Myocyte (in vitro differentiated cells): ENCODE measurements at regions not wholly inside any gene's neighbourhood (a gene's known extent, or its start where the extent isn't known, plus 50 kb on each side); places are given as distances from the start of the nearest gene placed in this dataset.
A peak's percentile ranks its signal among the peaks of the same experiment; 100 is the strongest.
"Not testable (repeated sequence)": the region's sequence is repeated elsewhere in the genome, so short reads cannot be mapped to it uniquely, and the experiment has no call there.

Experiments
- DNase-seq: peaks from one replicate; pipeline ENCODE4 v3.0.0-alpha.2; 2012; ENCODE audit warnings: low read depth

DNA sequence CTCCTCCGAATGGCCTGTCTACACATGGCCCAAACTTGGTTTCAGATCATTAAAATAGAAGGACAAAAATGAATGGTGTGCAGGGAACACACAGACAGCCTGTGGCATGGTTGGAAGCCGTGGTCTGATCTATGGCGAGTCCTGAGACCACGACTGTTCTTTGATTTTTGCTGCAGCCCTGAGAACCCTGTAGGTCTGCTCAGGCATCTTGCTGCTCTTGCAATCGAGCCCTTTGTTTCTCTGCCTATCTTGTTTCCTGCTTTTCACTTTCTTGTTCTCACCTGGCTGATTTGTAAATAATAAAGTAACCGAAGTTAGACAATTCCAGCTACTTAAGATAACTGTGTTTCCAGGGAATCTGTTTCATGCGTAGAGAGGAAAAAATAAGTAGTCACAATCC lies 54.1 kb upstream of the NBPF9 start:
- DNase-seq, result peak; percentile 5

DNA sequence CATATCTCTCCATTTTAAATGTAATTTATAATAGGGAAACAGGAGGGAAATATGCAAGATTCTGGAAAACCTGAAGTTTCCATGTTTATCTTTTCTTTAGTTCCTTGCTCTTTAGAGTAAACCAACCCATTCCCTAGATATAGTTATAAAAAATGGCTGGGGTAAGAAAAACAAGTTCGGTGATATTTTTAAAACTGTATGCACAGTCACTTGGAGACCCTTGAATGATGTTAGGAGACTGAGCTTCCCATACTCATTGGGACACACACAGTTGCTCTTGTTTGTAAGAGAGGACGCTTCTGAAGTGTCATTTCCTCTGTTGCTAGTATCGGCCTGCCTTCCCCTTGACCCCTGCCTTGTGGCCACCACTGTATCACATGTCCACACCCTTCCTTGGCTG lies 55.0 kb upstream of the NBPF9 start:
- DNase-seq, result peak; percentile 56

DNA sequence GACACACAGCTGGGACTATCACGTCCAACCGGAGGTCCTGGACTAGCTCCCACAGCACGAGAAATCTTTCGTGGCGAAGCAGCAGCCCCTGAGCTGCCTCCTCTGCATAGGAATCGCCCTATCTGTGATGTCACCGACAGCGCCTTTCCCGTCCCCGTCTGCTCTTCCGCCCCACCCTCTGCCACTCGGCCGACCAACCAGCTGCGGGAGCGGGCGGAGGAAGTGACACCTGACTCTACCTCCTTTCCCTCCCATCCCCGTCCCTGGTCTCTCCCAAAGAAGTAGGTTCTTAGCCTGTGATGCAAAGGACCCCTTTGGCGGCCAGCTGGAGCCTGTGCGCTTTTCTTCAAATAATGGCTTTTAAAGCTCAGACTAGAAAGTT lies 59.7 kb upstream of the NBPF9 start:
- not testable (repeated sequence) for DNase-seq

DNA sequence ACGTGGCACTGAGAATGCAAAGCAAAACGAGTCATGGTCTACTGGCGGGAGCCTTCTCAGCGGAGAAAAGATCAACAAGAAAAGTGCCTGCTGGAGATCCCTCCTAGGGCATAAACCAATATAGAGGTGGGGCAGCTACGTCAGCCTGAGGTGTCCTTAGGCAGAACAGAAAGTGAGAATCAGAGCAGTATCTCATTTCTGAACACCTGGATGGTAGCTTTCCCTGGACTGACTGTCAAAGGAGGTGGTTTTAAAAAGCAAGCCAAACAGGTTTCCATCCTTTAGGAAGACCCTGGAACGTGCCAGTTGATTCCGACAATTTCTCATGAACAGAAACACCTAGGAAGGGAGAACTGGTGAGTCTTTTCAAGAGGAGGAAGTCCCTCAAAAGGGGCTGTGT lies 71.4 kb upstream of the NBPF9 start:
- DNase-seq, result not testable (repeated sequence)

DNA sequence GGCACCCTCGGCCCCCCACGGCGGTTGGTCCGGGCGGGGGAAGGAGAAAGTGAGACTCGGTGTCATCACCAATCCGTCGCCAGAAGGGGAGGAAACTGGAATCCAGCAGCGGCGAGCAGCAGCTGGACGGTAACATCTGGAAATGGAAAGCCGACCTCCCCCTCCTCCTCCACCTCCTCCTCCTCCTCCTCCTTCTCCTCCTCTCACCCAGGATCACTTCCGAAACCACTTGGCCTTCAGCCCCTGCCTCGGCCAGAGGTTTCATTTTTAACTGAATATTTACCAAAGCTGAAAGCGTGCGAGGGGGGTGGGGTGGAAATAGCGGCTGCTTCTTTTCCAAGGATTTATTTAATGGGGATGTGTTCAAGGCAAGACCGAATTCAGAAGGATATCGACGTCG lies 72.5 kb upstream of the NBPF9 start:
- not testable (repeated sequence) for DNase-seq

DNA sequence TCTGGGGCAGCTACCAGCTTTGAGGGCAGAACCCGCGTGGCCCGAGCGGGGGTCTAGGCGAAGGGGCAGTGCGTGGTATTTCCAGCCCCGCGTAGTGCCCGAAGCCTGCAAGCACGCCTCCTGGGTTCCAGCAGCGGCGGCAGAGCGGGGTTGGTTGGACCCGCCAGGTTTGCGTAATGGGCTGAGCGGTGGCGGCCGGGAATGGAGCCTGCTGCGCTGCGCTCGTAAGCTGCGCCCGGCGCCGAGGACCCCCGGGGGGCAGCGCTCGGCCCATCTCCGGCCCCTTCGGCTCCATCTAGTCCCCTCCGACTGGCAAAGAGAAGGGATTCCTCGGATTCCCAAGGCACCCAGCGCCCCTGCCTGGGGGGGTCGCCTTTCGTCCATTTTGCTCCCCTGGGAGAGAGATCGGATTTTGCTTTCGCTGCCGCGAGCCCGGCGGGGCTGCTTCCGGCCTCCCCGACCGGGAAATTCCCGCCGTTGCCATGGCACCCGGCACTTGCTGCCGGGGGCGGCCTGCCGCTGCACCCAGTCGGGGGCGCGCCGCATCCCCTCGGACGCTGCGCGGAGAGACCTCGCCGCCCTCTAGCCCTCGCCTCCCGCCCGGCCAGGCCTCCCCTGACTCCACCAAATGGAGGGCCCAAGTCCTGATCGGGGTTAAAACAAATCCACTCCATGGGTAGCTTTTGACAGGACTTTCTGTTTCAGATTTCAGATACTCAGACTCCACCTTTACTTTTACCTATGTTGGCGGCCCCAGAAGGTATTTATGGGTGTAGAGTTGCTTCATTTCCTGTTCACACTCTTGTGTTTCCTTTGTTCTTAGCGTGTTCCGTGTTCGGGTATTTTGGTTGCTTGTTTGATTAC lies 73.3 kb upstream of the NBPF9 start:
- DNase-seq, result peak; percentile 59

GRCh38 chr1:149190742-149191141 lies 87.4 kb upstream of the NBPF9 start:
- not testable (repeated sequence) for DNase-seq

DNA sequence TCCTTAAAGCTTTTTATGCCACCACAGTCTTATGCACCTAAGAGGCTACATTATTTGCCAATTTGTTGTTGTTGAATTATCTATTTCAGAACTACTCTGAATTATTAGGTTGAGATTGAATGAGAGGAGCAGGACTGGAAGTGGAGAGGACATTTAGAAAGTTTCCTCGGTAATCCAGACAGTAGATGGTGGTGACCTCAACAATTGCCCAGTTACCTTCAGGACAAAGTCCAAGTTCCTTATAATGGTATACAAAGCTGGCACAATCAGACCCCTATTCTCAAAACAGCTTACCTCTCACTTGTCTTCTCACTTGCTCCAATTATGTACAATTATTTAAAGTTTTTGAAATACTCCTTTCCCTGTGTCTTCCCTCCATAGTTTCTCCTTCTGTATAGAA lies 93.3 kb upstream of the NBPF9 start:
- not testable (repeated sequence) for DNase-seq

DNA sequence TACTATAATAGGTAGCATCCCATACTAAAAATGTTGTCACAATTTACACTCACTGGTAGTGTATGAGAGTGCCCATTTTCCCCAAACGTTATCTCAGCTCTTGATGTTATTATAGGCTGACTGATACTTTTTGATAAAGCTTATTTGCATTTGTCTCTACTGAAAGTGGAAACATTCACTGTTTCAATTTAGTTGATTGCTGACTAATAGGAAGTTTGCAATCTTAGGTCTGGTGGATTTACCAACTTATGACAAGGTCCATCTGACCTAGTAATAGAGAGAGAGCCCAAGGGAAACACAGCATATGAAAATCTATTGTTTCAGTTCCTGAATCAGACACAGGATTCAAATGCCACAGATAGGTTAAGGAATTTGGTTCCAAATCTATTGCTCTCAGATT lies 97.2 kb upstream of the NBPF9 start:
- not testable (repeated sequence) for DNase-seq

GRCh38 chr1:149202283-149202682 lies 98.9 kb upstream of the NBPF9 start:
- not testable (repeated sequence) for DNase-seq

GRCh38 chr1:149204396-149204795 lies 101.0 kb upstream of the NBPF9 start:
- not testable (repeated sequence) for DNase-seq

DNA sequence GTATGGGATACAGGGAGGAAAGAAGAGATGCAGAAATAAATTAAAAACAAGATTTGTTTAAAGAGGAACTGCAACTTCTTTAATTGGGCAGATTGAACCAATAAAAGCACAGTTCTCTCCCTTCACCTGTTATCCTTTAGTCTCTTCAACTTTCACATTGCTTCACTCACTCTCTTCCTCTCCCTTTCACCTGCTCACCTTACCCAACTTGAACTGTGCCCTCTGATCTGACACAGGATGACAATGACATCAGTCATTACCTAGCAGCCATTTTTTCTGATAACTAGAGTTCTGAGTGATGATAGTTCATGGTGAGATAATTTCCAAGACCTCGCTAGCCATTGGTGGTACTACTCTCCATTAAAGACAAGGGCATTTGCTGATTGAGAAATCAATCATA lies 105.5 kb upstream of the NBPF9 start:
- DNase-seq, result not testable (repeated sequence)

GRCh38 chr1:149211757-149212420 lies 108.5 kb upstream of the NBPF9 start:
- not testable (repeated sequence) for DNase-seq

- not testable (repeated sequence) for DNase-seq
Measured at GRCh38 chr1:149212946-149213345, 109.6 kb upstream of the NBPF9 start.

DNA sequence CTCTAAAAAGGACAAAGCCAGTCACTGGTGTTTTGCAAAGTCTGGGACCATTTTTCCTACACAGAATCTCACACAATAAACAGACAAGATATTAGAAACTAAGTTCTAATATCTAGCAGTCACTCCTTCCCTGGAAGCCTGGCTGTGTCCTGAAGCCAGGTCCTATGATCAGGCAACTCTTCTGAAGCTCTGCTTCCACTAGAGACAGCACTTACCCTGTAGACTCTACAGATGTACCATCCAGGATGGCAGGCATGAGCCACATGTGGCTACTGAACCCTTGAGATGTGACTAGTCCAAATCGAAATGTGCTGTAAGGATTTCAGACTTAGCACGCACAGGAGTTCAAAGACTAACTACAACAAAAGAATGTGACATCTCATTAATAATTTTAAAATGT lies 110.3 kb upstream of the NBPF9 start:
- DNase-seq, result not testable (repeated sequence)

- not testable (repeated sequence) for DNase-seq
Measured at GRCh38 chr1:149218080-149218988, 115.0 kb upstream of the NBPF9 start.

GRCh38 chr1:149219539-149219938 lies 116.2 kb upstream of the NBPF9 start:
- not testable (repeated sequence) for DNase-seq

DNA sequence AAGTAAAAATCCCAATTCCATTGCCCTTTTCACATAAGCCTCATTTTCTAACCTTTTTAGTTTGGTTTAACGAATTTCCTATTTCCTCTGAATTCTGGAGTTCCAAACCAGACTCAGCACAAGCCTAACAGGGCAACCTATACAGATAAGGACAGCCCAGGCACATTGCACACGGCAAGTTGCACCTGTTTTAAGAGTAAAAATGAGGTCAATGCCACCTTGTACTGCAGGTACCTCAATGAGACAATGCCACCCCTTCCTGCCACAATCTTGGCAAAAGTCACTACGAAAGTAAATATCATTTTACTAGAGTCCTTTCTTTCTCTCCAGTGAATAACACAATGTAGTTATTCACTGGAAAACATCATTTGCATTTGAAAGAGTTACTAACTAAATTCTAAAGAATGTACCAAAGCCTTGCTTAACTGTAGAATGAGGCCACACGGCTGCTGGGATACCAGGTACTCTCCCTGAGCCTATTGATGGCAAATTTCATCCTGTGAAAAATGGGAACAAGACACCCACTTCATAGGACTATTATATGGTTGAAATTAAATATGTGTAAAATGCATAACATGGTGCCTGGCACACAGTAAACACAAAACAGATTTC lies 117.2 kb upstream of the NBPF9 start:
- DNase-seq, result not testable (repeated sequence)

DNA sequence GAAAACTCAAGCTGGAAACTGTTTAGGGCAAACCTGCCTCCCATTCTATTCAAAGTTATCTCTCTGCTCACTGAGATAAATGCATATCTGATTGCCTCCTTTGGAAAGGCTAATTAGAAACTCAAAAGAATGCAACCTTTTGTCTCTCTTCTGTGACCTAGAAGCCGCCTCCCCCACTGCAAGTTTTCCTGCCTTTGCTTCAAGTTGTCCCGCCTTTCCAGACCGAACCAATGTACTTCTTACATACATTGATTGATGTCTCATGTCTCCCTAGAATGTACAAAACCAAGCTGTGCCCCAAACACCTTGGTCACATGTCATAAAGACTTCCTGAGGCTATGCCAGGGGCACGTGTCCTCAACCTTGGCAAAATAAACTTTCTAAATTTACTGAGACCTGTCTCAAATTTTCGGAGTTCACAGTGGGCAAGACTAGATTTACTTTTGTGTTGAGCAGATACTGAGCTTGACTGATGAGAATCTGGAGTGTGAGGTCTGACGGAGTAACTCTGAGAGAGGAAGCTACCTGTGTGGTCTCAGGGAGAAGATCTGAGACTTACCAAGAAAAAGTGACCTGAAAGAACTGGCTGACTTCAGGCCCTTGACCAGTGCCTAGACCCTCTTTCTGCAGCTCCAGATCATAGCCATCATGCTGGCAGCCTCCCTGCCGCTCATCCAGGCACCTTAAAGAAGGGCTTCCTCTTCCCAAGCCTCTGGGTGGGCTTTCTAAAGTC lies 124.7 kb upstream of the NBPF9 start:
- not testable (repeated sequence) for DNase-seq
